GM12891 (cell line): ENCODE measurements at regions not wholly inside any gene's neighbourhood (a gene's known extent, or its start where the extent isn't known, plus 50 kb on each side); places are given as distances from the start of the nearest gene placed in this dataset.

Experiments used
- DNase-seq: peaks from one replicate; pipeline ENCODE4 v3.0.0; 2011; ENCODE audit warnings: low spot score; ENCODE audit not compliant: insufficient read length
- FAIRE-seq: peaks from 2 replicates; lab custom pipeline; 2011; peaks lifted over from hg19 to GRCh38; lab: Jason Lieb, UNC
- PAX5 ChIP-seq: IDR thresholded peaks from 2 replicates; pipeline ENCODE4 v1.6.1; 2011; ENCODE audit warnings: low read length, moderate library complexity, mild to moderate bottlenecking; ENCODE audit not compliant: insufficient read depth, severe bottlenecking
- POLR2A ChIP-seq: IDR thresholded peaks from 2 replicates; pipeline ENCODE4 v1.6.1; 2011; ENCODE audit warnings: low read depth, low read length, control low read depth
- POLR2AphosphoS5 ChIP-seq: IDR thresholded peaks from 2 replicates; pipeline ENCODE4 v1.6.1; 2011; ENCODE audit warnings: low read depth, low read length, control low read depth
- POU2F2 ChIP-seq: IDR thresholded peaks from 2 replicates; pipeline ENCODE4 v1.6.1; 2011; ENCODE audit warnings: low read depth, mild to moderate bottlenecking, control low read depth, low read length, moderate library complexity
- SPI1 ChIP-seq: IDR thresholded peaks from 2 replicates; pipeline ENCODE4 v1.6.1; 2011; ENCODE audit warnings: low read depth, low read length, control low read depth
- TAF1 ChIP-seq: IDR thresholded peaks from 2 replicates; pipeline ENCODE4 v1.6.1; 2011; ENCODE audit warnings: low read depth, low read length, control low read depth

- TF ChIP-seq TAF1, result no peak
- no peak for TF ChIP-seq POLR2A
- TF ChIP-seq POLR2AphosphoS5, result no peak
- no peak for TF ChIP-seq SPI1
- TF ChIP-seq POU2F2, result no peak
- TF ChIP-seq PAX5, result no peak
- DNase-seq (no peak), FAIRE-seq (no peak)
Measured at GRCh38 chr14:43872752-43873655, 634.1 kb downstream of the FSCB start.

GRCh38 chr14:43872222-43872621 lies 634.9 kb downstream of the FSCB start:
- FAIRE-seq (no peak), DNase-seq (no peak)
- TF ChIP-seq PAX5 (no peak), POLR2A (no peak), POLR2AphosphoS5 (no peak), TAF1 (no peak), POU2F2 (no peak), SPI1 (no peak)

- DNase-seq, result no peak
- no peak for FAIRE-seq
- TF ChIP-seq TAF1, result no peak
- TF ChIP-seq PAX5, result no peak
- no peak for TF ChIP-seq SPI1
- no peak for TF ChIP-seq POLR2A
- TF ChIP-seq POU2F2, result no peak
- no peak for TF ChIP-seq POLR2AphosphoS5
Measured at GRCh38 chr14:43858981-43859380, 648.1 kb downstream of the FSCB start.

GRCh38 chr14:43855556-43855955 lies 651.5 kb downstream of the FSCB start:
- no peak for FAIRE-seq
- DNase-seq, result no peak
- TF ChIP-seq TAF1 (no peak), SPI1 (no peak), PAX5 (no peak), POU2F2 (no peak), POLR2A (no peak), POLR2AphosphoS5 (no peak)

GRCh38 chr14:43853541-43853940 lies 653.5 kb downstream of the FSCB start:
- no peak for TF ChIP-seq POLR2AphosphoS5
- TF ChIP-seq TAF1, result no peak
- TF ChIP-seq POLR2A, result no peak
- FAIRE-seq (no peak), DNase-seq (no peak)

- DNase-seq (no peak), FAIRE-seq (no peak)
- TF ChIP-seq POLR2A (no peak), PAX5 (no peak), POLR2AphosphoS5 (no peak), TAF1 (no peak), SPI1 (no peak), POU2F2 (no peak)
Measured at GRCh38 chr14:43803076-43803689, 703.9 kb downstream of the FSCB start.

GRCh38 chr14:43795600-43796228 lies 711.4 kb downstream of the FSCB start:
- no peak for TF ChIP-seq POLR2AphosphoS5
- DNase-seq, result no peak

GRCh38 chr14:43793579-43793978 lies 713.5 kb downstream of the FSCB start:
- TF ChIP-seq PAX5, result no peak
- no peak for TF ChIP-seq TAF1
- no peak for TF ChIP-seq POLR2A
- TF ChIP-seq SPI1, result no peak
- no peak for TF ChIP-seq POLR2AphosphoS5
- TF ChIP-seq POU2F2, result no peak
- FAIRE-seq (no peak), DNase-seq (no peak)

More at GRCh38 chr14:43795600-43796228, 711.4 kb downstream of the FSCB start:
- no peak for FAIRE-seq

GRCh38 chr14:43792980-43793379 lies 714.1 kb downstream of the FSCB start:
- TF ChIP-seq POLR2A, result no peak
- no peak for TF ChIP-seq SPI1
- no peak for TF ChIP-seq POLR2AphosphoS5
- no peak for TF ChIP-seq TAF1
- no peak for TF ChIP-seq PAX5
- TF ChIP-seq POU2F2, result no peak
- FAIRE-seq (no peak), DNase-seq (no peak)
